Motor neuron (in vitro differentiated cells): ENCODE measurements at regions not wholly inside any gene's neighbourhood (a gene's known extent, or its start where the extent isn't known, plus 50 kb on each side); places are given as distances from the start of the nearest gene placed in this dataset.
"Not testable (repeated sequence)": the region's sequence is repeated elsewhere in the genome, so short reads cannot be mapped to it uniquely, and the experiment has no call there.

Experiments used
- ATAC-seq, 8 experiments: fragments of 200-7000 bp; cut with Tn5 transposase; replicated peaks in 6 of 8; 2 replicates each; pipeline ENCODE4 v1.8.0; 2021; ENCODE audit warnings: mild to moderate bottlenecking in 8 of 8, moderate library complexity in 8 of 8
- H3K27ac ChIP-seq, 2 donors: fragments of 250-450 bp; sonication (Bioruptor Pico); 2 replicates each; pipeline ENCODE4 v1.9.0; 2021; ENCODE audit warnings: antibody characterized with exemption in 2 of 2, mild to moderate bottlenecking in 2 of 2, moderate library complexity in 1 of 2
- H3K4me1 ChIP-seq, 2 donors: fragments of 250-450 bp; sonication (Bioruptor Pico); replicated peaks in 1 of 2; 2 replicates each; pipeline ENCODE4 v1.6.1; 2021; ENCODE audit warnings: antibody characterized with exemption in 2 of 2, mild to moderate bottlenecking in 2 of 2, moderate library complexity in 1 of 2
- H3K4me3 ChIP-seq, 5 donors: fragments of 250-450 bp; sonication (Bioruptor Pico); 2 replicates each; pipeline ENCODE4 v1.9.0; 2021; ENCODE audit warnings: antibody characterized with exemption in 5 of 5, mild to moderate bottlenecking in 5 of 5, moderate library complexity in 4 of 5
- WGBS, 10 experiments: fragments of 450-650 bp; shearing (Covaris generic); methylation state at CpG; one replicate each; pipeline ENCODE4 v1.0.0; 2022; 5-methylcytosine and 5-hydroxymethylcytosine counted together
- in situ Hi-C, 9 experiments: fragments of 400-800 bp; cut with MboI; loops; one replicate each; pipeline ENCODE4 v1.15.0; 2021; ENCODE audit warnings: low sequenced_read_pairs in 9 of 9, low pct_unique_long_range_greater_than_20kb in 2 of 9; ENCODE audit not compliant: unreplicated experiment in 9 of 9

- Histone ChIP-seq H3K4me3 (no peak overlapping the region), H3K4me1 (no peaks in the 10 kb centered on the region), H3K27ac (no peak overlapping the region)
- no peak for ATAC-seq
- in situ Hi-C loops: loop anchor here in 2 of 9 experiments (10.0 to 25.0 kb wide), 2 partner anchors 47 to 179 kb away; partner anchors contain the start of gene RAG1 (in 1 of the 2)
Observed at GRCh38 chr11:36741515-36741914, 143.5 kb upstream of the RAG2 start.

- Histone ChIP-seq H3K4me1 (no peaks in the 10 kb centered on the region), H3K27ac (no peak overlapping the region), H3K4me3 (no peak overlapping the region)
- no peak for ATAC-seq
- 0 to 54% (median 29%) methylated on average over 1 to 3 of the region's 3 CpGs; no CpG with 5 or more reads in 3 of the 10 experiments for WGBS, 10 experiments
- in situ Hi-C loops: loop anchor here in 1 of 9 experiments (25.0 kb wide), 1 partner anchor 176 kb away; the partner anchor contains the start of gene RAG1
Observed at GRCh38 chr11:36738292-36738861, 140.3 kb upstream of the RAG2 start.

DNA sequence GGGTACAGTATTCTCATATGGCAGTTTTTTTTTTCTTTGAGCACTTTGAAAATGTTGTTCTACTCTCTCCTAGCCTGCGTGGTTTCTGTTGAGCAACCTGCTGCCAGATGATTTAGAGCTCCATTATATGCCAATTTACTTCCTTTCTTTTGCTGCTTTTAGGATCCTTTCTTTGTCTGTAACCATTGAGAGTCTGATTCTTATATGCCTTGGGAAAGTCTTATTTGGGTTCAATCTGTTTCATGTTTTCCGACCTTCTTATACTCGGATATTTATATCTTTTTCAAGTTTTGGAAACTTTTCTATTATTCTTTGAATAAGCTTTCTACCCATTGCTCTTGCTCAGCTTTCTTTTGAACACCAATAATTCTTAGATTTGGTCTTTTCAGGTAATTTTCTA lies 138.1 kb upstream of the RAG2 start:
- Histone ChIP-seq H3K4me3 (no peak overlapping the region), H3K4me1 (no peaks in the 10 kb centered on the region), H3K27ac (no peak overlapping the region)
- in situ Hi-C loops: loop anchor here in 1 of 9 experiments (25.0 kb wide), 1 partner anchor 174 kb away; the partner anchor contains the start of gene RAG1
- no peak for ATAC-seq
- 3 to 83% (median 68%) methylated on average over 3 of the region's 3 CpGs for WGBS, 10 experiments

DNA sequence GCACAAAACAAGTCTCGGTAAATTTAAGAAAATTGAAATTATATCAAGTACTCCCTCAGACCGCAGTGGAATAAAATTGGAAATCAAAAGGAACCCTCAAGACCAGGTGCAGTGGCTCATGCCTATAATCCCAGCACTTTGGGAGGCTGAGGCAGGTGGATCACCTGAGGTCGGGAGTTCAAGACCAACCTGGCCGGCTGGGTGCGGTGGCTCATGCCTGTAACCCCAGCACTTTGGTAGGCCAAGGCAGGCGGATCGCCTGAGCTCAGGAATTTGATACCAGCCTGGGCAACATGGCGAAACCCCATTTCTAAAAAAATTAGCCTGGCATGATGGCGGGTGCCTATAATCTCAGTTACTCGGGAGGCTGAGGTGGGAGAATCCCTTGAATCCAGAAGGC lies 135.7 kb upstream of the RAG2 start:
- not testable (repeated sequence) for ATAC-seq, H3K27ac ChIP-seq, H3K4me3 ChIP-seq, H3K4me1 ChIP-seq
- 47 to 100% (median 77%) methylated on average over 1 to 9 of the region's 10 CpGs for WGBS, 10 experiments
- in situ Hi-C loops: loop anchor here in 1 of 9 experiments (25.0 kb wide), 1 partner anchor 171 kb away; the partner anchor contains the start of gene RAG1

GRCh38 chr11:36730761-36731160 lies 132.7 kb upstream of the RAG2 start:
- in situ Hi-C loops: loop anchor here in 1 of 9 experiments (25.0 kb wide), 1 partner anchor 168 kb away; the partner anchor contains the start of gene RAG1
- WGBS, 10 experiments: 40 to 100% (median 100%) methylated on average over 1 to 2 of the region's 2 CpGs; no CpG with 5 or more reads in 7 of the 10 experiments
- no peak for ATAC-seq
- no peak overlapping the region for H3K4me3 ChIP-seq
- H3K4me1 ChIP-seq: no peaks in the 10 kb centered on the region
- no peak overlapping the region for H3K27ac ChIP-seq

DNA sequence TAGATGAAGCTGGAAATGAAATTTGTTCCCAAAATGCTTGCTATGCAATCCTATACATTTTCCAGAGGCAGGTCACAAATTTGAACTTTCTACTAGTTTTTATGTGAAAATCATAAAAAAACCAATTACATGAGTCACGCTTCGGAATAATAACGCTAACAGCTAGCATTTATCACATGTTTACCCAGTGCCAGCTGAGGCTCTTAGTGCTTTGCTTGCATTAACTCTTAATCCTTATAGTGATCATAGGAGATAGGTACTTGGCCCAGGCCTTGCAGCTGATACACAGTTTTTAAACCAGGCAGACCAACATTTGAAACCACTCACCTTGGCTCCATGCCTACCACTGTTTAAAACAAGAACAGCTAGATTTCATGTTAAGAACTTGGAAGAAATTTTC lies 131.8 kb upstream of the RAG2 start:
- in situ Hi-C loops: loop anchor here in 1 of 9 experiments (25.0 kb wide), 1 partner anchor 168 kb away; the partner anchor contains the start of gene RAG1
- Histone ChIP-seq H3K27ac (no peak overlapping the region), H3K4me3 (no peak overlapping the region), H3K4me1 (no peaks in the 10 kb centered on the region)
- 0 to 93% (median 80%) methylated on average over 1 to 3 of the region's 3 CpGs; no CpG with 5 or more reads in 2 of the 10 experiments for WGBS, 10 experiments
- no peak for ATAC-seq

GRCh38 chr11:36726420-36726819 lies 128.4 kb upstream of the RAG2 start:
- ATAC-seq: no peak
- in situ Hi-C loops: loop anchor here in 1 of 9 experiments (25.0 kb wide), 1 partner anchor 164 kb away; the partner anchor contains the start of gene RAG1
- Histone ChIP-seq H3K4me1 (no peaks in the 10 kb centered on the region), H3K27ac (no peak overlapping the region), H3K4me3 (no peak overlapping the region)
- WGBS, 10 experiments: 0 to 80% (median 47%) methylated on average over 1 to 2 of the region's 2 CpGs; no CpG with 5 or more reads in 2 of the 10 experiments

DNA sequence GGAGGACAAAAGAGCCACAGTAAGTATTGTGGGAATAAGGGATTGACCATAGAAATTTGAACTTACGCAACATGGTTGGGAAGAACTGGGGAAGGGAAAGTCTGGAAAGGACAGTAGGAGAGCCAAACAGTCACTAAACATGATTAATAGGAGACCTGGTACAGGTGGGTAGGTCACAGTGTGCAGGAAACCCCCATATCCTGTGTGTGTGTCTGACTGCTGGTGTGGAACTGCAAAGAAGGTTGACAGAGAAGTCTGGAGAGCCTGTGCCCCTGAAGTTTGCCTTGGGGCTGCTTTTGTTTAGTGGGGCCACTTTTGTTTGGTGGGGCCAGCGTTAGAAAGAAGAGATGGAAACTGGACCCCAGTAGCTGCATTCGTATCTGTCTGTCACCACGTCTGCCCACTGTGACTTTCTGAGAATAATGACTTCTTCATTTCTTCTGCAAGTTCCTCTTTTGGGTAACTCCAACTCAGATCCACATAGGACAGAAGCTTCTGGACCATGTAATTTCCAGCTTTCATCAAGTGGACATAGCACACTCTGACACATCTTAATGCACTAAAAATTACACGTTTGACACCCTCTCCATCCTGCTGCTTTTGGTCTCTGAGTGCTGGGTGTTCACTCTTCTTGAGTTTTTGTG lies 126.8 kb upstream of the RAG2 start:
- no peak overlapping the region for H3K4me3 ChIP-seq
- H3K27ac ChIP-seq: no peak overlapping the region
- no peaks in the 10 kb centered on the region for H3K4me1 ChIP-seq
- 0 to 100% (median 60%) methylated on average over 1 to 4 of the region's 5 CpGs; no CpG with 5 or more reads in 1 of the 10 experiments for WGBS, 10 experiments
- ATAC-seq: no peak
- in situ Hi-C loops: loop anchor here in 1 of 9 experiments (25.0 kb wide), 1 partner anchor 163 kb away; the partner anchor contains the start of gene RAG1

DNA sequence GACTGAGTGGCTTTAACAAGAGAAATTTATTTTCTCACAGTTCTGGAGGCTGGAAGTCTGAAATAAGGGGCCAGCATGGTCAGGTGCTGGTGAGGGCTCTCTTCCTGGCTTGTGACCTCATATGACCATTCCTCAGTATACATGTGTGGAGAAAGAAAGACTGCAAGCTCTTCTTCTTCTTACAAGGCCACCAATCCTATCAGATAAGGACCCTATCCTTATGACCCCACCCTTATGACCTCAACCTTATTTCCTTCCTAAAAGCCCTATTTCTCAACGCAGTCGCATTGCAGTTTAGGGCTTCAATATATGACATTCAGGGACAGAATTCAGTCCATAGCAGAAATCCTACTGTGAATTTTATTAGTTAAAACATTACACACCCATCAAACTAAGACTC lies 124.4 kb upstream of the RAG2 start:
- ATAC-seq: no peak
- peaks cover 7 to 10% of the 10 kb centered on the region in 2 donors for H3K4me1 ChIP-seq
- no peak overlapping the region for H3K4me3 ChIP-seq
- in situ Hi-C loops: no loop called here
- WGBS, 10 experiments: 59 to 100% (median 93%) methylated on average over 1 to 2 of the region's 2 CpGs; no CpG with 5 or more reads in 4 of the 10 experiments
- H3K27ac ChIP-seq: no peak overlapping the region

DNA sequence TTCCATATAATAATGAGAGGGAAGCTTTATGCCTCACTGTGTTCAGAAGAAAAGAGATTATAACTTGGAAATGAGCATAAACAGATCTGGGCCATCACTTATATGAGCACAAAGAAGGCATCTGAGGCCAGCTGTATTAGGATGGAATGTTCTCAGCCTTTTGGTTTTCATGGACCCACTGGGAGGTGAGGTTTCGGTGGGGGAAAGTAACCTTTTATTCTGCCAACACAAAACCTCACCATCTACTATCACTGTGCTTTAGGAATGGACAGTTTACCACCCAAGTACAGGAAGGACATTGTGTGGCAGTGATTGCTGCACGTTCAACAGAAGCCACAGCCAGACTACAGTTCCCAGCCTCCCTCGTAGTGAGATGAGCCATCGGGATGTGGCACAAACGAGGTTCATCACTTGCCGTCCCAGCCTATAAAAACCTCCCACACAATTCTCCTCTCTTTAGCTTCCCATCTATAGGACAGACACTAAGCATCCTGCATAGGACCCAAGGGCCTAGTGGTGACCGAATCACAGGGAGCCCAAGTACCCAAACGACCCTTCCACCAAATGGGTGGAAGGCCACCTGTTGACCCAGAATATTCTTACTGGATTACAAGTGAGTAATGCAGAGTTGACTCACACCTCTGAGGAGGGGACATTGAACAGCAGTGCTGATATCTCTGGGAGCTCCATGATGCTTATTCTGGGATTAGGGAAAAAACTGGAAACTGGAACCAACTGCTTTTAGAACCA lies 121.5 kb upstream of the RAG2 start:
- 0 to 100% (median 64%) methylated on average over 1 to 6 of the region's 8 CpGs; no CpG with 5 or more reads in 3 of the 10 experiments for WGBS, 10 experiments
- H3K4me3 ChIP-seq: no peak overlapping the region
- H3K27ac ChIP-seq: no peak overlapping the region
- in situ Hi-C loops: no loop called here
- peaks cover 7 to 10% of the 10 kb centered on the region in 2 donors for H3K4me1 ChIP-seq
- no peak for ATAC-seq

DNA sequence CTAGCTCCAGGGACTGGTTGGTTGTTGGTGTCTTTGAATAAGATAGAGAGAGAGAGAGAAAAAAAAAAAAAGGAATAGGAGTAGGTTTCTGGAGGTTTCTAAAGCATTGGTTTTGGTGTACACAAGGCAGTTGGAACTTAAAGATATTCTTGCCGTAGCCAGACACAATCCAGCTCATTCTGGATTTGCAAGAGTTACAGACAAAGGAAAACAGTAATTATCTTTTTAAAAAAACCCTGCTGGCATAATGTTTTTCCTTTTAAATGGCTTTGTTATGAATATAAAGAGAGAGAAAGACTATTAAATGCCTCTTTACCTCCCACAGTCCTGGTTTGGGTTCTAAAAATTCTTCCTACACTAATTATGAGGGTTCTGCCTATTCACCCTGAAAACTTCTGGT lies 120.4 kb upstream of the RAG2 start:
- peak in 4 of 8 experiments; percentile 31 to 59 (median 47) for ATAC-seq
- no peak overlapping the region for H3K4me3 ChIP-seq

DNA sequence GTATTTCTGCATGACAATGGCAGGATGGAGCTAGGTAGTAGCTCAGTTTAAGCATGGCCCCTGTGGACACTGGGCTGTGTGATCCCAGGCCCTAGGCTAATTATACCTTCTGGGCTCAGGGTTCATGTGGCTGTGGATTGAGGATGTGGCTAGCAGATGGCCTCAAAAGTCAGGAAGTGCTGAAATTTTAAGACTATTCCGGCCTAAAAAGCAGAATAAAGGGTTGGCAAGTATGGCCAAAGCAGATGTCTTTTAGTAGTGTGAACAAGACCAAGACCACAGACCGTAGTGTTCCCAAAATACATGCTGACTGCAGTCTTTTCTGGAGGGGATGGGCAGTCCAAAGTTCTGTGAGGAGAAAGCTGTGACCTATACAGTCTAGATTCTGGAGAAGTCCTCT lies 115.7 kb upstream of the RAG2 start:
- 0 to 100% (median 58%) methylated on average over 1 to 2 of the region's 2 CpGs; no CpG with 5 or more reads in 2 of the 10 experiments for WGBS, 10 experiments

More for the DNA sequence above, 120.4 kb upstream of the RAG2 start:
- H3K4me1 ChIP-seq: peaks cover 7 to 10% of the 10 kb centered on the region in 2 donors
- H3K27ac ChIP-seq: no peak overlapping the region
- 0 to 60% (median 10%) methylated on average over 1 of the region's 1 CpG; no CpG with 5 or more reads in 4 of the 10 experiments for WGBS, 10 experiments
- in situ Hi-C loops: no loop called here

More for the DNA sequence above, 115.7 kb upstream of the RAG2 start:
- ATAC-seq: no peak
- no peak overlapping the region for H3K27ac ChIP-seq
- no peak overlapping the region for H3K4me3 ChIP-seq
- H3K4me1 ChIP-seq: peaks cover 7 to 9% of the 10 kb centered on the region in 2 donors
- in situ Hi-C loops: no loop called here
